Mucosa of descending colon (tissue), 3 donors: ENCODE measurements at regions not wholly inside any gene's neighbourhood (a gene's known extent, or its start where the extent isn't known, plus 50 kb on each side); places are given as distances from the start of the nearest gene placed in this dataset.

Source experiments
- ATAC-seq: fragments of 200-7000 bp; cut with Tn5 transposase; one replicate; pipeline ENCODE4 v1.9.1; 2020; ENCODE audit warnings: mild to moderate bottlenecking, moderate library complexity
- DNase-seq, 3 donors: peaks; one replicate each; pipeline ENCODE4 v3.0.0-alpha.2; 2020
- H3K36me3 ChIP-seq: fragments of 200-600 bp; one replicate; pipeline ENCODE4 v1.8.0; 2021; ENCODE audit warnings: low read depth, mild to moderate bottlenecking
- H3K4me1 ChIP-seq: fragments of 200-600 bp; one replicate; pipeline ENCODE4 v1.8.0; 2021; ENCODE audit warnings: low read depth, mild to moderate bottlenecking
- H3K4me3 ChIP-seq: fragments of 200-600 bp; one replicate; pipeline ENCODE4 v1.8.0; 2021; ENCODE audit warnings: mild to moderate bottlenecking
- H3K9me3 ChIP-seq: fragments of 200-600 bp; one replicate; pipeline ENCODE4 v1.8.0; 2021; ENCODE audit warnings: mild to moderate bottlenecking
- CTCF ChIP-seq: fragments of 200-600 bp; IDR thresholded peaks from one replicate; pipeline ENCODE4 v1.8.0; 2022; ENCODE audit warnings: antibody characterized with exemption, mild to moderate bottlenecking
- intact Hi-C, 2 donors: fragments of 100-400 bp; cut with DNase I in 1 of 2; cut with micrococcal nuclease in 1 of 2; formaldehyde crosslinking; loops; one replicate each; pipeline versions ENCODE4 v1.11.0 to v1.11.1; 2022; cut with DNase I, micrococcal nuclease
- donor health status: DM: no; HTN: no; CAD: no; lungs with moderate emphysema.
- donor health status: DM: no; HTN: no; CAD: no.
- donor health status: DM: no; HTN: yes; CAD: no.

GRCh38 chr1:181396171-181396670 is 87.1 kb upstream of the CACNA1E start:
- TF ChIP-seq CTCF, result no peak
- Histone ChIP-seq H3K4me3 (no peak overlapping the region), H3K36me3 (no peaks in the 10 kb centered on the region), H3K4me1 (no peaks in the 10 kb centered on the region), H3K9me3 (no peaks in the 10 kb centered on the region)
- DNase-seq (no peak), ATAC-seq (peak; percentile 76)
- intact Hi-C loops, result no loop called here

GRCh38 chr1:181396811-181397210 is 86.5 kb upstream of the CACNA1E start:
- no peak for TF ChIP-seq CTCF
- ATAC-seq (no peak), DNase-seq (no peak)
- intact Hi-C loops, result no loop called here
- H3K4me3 ChIP-seq, result no peak overlapping the region
- no peaks in the 10 kb centered on the region for H3K9me3 ChIP-seq
- H3K36me3 ChIP-seq, result no peaks in the 10 kb centered on the region
- no peaks in the 10 kb centered on the region for H3K4me1 ChIP-seq

GRCh38 chr1:181397845-181398244 is 85.5 kb upstream of the CACNA1E start:
- Histone ChIP-seq H3K4me1 (no peaks in the 10 kb centered on the region), H3K9me3 (no peaks in the 10 kb centered on the region), H3K4me3 (no peak overlapping the region), H3K36me3 (no peaks in the 10 kb centered on the region)
- intact Hi-C loops, result no loop called here
- ATAC-seq, result peak; percentile 52
- no peak for DNase-seq
- TF ChIP-seq CTCF, result no peak

- no peak for DNase-seq
- no peak overlapping the region for H3K4me3 ChIP-seq
- no peak for ATAC-seq
- H3K4me1 ChIP-seq, result no peaks in the 10 kb centered on the region
- no peaks in the 10 kb centered on the region for H3K36me3 ChIP-seq
- intact Hi-C loops, result no loop called here
- H3K9me3 ChIP-seq, result no peaks in the 10 kb centered on the region
- no peak for TF ChIP-seq CTCF
Measured at GRCh38 chr1:181398544-181398943, 84.8 kb upstream of the CACNA1E start.

- Histone ChIP-seq H3K4me1 (no peaks in the 10 kb centered on the region), H3K9me3 (no peaks in the 10 kb centered on the region), H3K36me3 (no peaks in the 10 kb centered on the region), H3K4me3 (no peak overlapping the region)
- intact Hi-C loops, result no loop called here
- no peak for TF ChIP-seq CTCF
- ATAC-seq (no peak), DNase-seq (no peak)
Measured at GRCh38 chr1:181405584-181405983, 77.7 kb upstream of the CACNA1E start.

- DNase-seq (no peak), ATAC-seq (no peak)
- no peak overlapping the region for H3K4me3 ChIP-seq
- no peaks in the 10 kb centered on the region for H3K36me3 ChIP-seq
- H3K4me1 ChIP-seq, result no peaks in the 10 kb centered on the region
- H3K9me3 ChIP-seq, result no peaks in the 10 kb centered on the region
- intact Hi-C loops, result no loop called here
- no peak for TF ChIP-seq CTCF
Measured at GRCh38 chr1:181406989-181407388, 76.3 kb upstream of the CACNA1E start.
